Activated T-helper 17 cell treated with anti-CD3 and anti-CD28 coated beads, Interleukin-2, amount 50 U/mL, for 72 hours (primary cell): ENCODE measurements at regions not wholly inside any gene's neighbourhood (a gene's known extent, or its start where the extent isn't known, plus 50 kb on each side); places are given as distances from the start of the nearest gene placed in this dataset.

Experiments used
- ATAC-seq: fragments of 150-1000 bp; cut with Tn5 transposase; replicated peaks from 2 replicates; pipeline ENCODE4 v1.10.0; 2021; ENCODE audit warnings: mild to moderate bottlenecking, moderate library complexity
- H3K27ac Mint-ChIP-seq: one replicate; pipeline ENCODE4 v1.8.0; 2022; ENCODE audit warnings: mixed read lengths
- H3K27me3 Mint-ChIP-seq: one replicate; pipeline ENCODE4 v1.8.0; 2022; ENCODE audit warnings: mixed read lengths
- H3K36me3 Mint-ChIP-seq: one replicate; pipeline ENCODE4 v1.8.0; 2022; ENCODE audit warnings: low read depth, mild to moderate bottlenecking, mixed read lengths
- H3K4me1 Mint-ChIP-seq: one replicate; pipeline ENCODE4 v1.8.0; 2022; ENCODE audit warnings: mixed read lengths
- H3K4me3 Mint-ChIP-seq: one replicate; pipeline ENCODE4 v1.8.0; 2022; ENCODE audit warnings: mild to moderate bottlenecking, mixed read lengths
- H3K9me3 Mint-ChIP-seq: one replicate; pipeline ENCODE4 v1.8.0; 2022; ENCODE audit warnings: mixed read lengths

GRCh38 chr1:3954170-3955169 is 54.4 kb upstream of the C1orf174 start:
- Mint-ChIP-seq H3K27me3 (peaks cover 31% of the 10 kb centered on the region), H3K4me1 (no peaks in the 10 kb centered on the region), H3K36me3 (no peaks in the 10 kb centered on the region), H3K27ac (no peak overlapping the region), H3K9me3 (no peaks in the 10 kb centered on the region), H3K4me3 (no peak overlapping the region)
- ATAC-seq: no peak

- no peaks in the 10 kb centered on the region for H3K36me3 Mint-ChIP-seq
- no peak overlapping the region for H3K4me3 Mint-ChIP-seq
- H3K4me1 Mint-ChIP-seq: no peaks in the 10 kb centered on the region
- H3K27me3 Mint-ChIP-seq: peaks cover 27% of the 10 kb centered on the region
- ATAC-seq: no peak
- H3K27ac Mint-ChIP-seq: no peak overlapping the region
- no peaks in the 10 kb centered on the region for H3K9me3 Mint-ChIP-seq
Measured at GRCh38 chr1:3955196-3955772, 55.2 kb upstream of the C1orf174 start.

DNA sequence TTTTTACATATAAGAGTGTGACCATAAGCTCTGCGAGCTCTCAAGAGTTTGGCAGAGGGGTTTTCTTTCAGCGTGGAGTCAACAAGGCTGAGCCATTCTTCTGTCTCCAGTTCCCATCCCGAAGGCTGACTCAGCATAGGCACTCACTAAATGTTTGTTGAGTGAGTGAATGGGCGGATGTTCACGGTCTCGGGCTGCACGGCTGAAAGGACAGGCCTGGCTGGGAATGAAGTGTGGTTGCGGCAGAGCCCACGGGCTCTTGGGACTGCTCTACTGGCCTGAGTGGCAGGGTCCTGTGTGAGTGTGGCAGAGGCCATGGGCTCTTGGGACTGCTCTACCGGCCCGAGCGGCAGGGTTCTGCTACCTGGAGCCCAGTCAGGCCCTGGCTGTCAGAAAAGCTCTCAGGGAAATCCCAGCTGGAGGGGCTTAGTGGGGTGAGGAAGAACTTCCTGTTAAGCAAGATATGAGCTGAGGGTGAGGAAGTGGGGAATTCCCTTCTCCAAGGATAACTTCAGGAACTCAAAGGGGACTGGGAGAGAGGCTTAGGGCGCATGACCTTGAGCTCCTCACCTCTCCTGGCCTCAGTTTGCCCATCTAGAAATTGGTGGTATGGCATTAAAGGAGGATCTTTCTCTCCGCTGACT is 56.6 kb upstream of the C1orf174 start:
- Mint-ChIP-seq H3K4me3 (no peak overlapping the region), H3K27ac (no peak overlapping the region), H3K4me1 (no peaks in the 10 kb centered on the region), H3K36me3 (no peaks in the 10 kb centered on the region), H3K27me3 (peaks cover 24% of the 10 kb centered on the region), H3K9me3 (no peaks in the 10 kb centered on the region)
- ATAC-seq: no peak

GRCh38 chr1:3959361-3959760 is 59.3 kb upstream of the C1orf174 start:
- H3K9me3 Mint-ChIP-seq: no peaks in the 10 kb centered on the region
- H3K4me3 Mint-ChIP-seq: no peak overlapping the region
- no peak for ATAC-seq
- H3K27ac Mint-ChIP-seq: no peak overlapping the region
- H3K36me3 Mint-ChIP-seq: no peaks in the 10 kb centered on the region
- no peaks in the 10 kb centered on the region for H3K4me1 Mint-ChIP-seq
- peaks cover 18% of the 10 kb centered on the region for H3K27me3 Mint-ChIP-seq

- Mint-ChIP-seq H3K27ac (no peak overlapping the region), H3K4me3 (no peak overlapping the region), H3K27me3 (peaks cover 12% of the 10 kb centered on the region), H3K4me1 (no peaks in the 10 kb centered on the region), H3K9me3 (peaks cover 4% of the 10 kb centered on the region), H3K36me3 (no peaks in the 10 kb centered on the region)
- ATAC-seq: no peak
Measured at GRCh38 chr1:3963554-3963953, 63.5 kb upstream of the C1orf174 start.

DNA sequence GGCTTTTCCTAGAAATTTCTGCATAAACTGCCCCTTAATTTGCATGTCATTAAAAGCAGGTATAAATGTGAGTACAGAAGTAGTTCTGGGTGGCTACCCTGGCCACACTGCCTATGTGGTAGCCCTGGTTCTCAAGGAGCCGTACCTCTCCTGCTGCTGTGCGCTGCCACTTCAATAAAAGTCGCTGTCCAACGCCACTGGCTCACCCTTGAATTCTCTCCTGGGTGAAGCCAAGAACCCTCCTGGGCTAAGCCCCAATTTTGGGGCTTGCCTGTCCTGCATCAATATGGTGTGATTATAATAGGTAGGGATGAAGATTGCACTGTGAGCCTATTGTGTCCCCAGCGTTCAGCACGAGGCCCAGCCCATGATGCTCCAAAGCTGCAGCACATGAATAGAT is 65.6 kb upstream of the C1orf174 start:
- H3K36me3 Mint-ChIP-seq: no peaks in the 10 kb centered on the region
- H3K4me1 Mint-ChIP-seq: no peaks in the 10 kb centered on the region
- ATAC-seq: no peak
- no peak overlapping the region for H3K4me3 Mint-ChIP-seq
- H3K27me3 Mint-ChIP-seq: peaks cover 18% of the 10 kb centered on the region
- H3K9me3 Mint-ChIP-seq: peaks cover 4% of the 10 kb centered on the region
- H3K27ac Mint-ChIP-seq: no peak overlapping the region

GRCh38 chr1:3968851-3969250 is 68.8 kb upstream of the C1orf174 start:
- Mint-ChIP-seq H3K27me3 (peaks cover 23% of the 10 kb centered on the region), H3K27ac (no peak overlapping the region), H3K36me3 (no peaks in the 10 kb centered on the region), H3K4me3 (no peak overlapping the region), H3K9me3 (peaks cover 4% of the 10 kb centered on the region), H3K4me1 (no peaks in the 10 kb centered on the region)
- no peak for ATAC-seq

GRCh38 chr1:3971981-3972380 is 71.9 kb upstream of the C1orf174 start:
- no peaks in the 10 kb centered on the region for H3K4me1 Mint-ChIP-seq
- no peak overlapping the region for H3K4me3 Mint-ChIP-seq
- peaks cover 4% of the 10 kb centered on the region for H3K9me3 Mint-ChIP-seq
- peaks cover 26% of the 10 kb centered on the region for H3K27me3 Mint-ChIP-seq
- no peak overlapping the region for H3K27ac Mint-ChIP-seq
- no peak for ATAC-seq
- H3K36me3 Mint-ChIP-seq: no peaks in the 10 kb centered on the region

DNA sequence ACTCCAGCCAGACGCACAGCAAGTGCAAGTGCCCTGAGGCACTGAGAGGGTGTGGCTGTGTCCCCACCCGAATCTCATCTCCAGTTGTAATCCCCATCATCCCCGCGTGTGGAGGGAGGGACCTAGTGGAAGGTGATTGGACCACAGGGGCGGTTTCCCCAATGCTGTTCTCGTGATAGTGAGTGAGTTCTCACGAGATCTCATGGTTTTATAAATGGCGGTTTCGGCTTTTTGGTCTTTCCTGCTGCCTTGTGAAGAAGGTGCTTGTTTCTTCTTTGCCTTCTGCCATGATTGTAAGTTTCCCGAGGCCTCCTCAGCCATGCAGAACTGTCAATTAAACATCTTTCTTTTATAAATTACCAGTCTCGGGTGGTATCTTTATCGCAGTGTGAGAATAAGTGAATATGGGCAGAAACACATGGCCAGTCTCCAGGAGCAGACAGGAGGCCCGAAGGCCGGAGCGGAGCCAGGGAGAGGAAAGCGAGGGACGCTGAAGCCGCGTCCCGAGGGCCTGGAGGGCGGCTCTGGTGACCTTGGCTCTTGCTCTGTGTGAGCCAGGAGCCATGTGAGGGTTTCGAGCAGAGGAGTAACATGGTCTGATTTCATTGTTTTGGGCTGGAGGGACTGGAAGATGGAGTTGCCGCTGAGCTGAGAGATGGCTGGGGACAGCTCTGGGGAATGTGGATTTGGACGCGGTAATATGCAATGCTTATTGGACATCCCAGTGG is 76.0 kb upstream of the C1orf174 start:
- H3K36me3 Mint-ChIP-seq: no peaks in the 10 kb centered on the region
- no peaks in the 10 kb centered on the region for H3K4me1 Mint-ChIP-seq
- peaks cover 20% of the 10 kb centered on the region for H3K27me3 Mint-ChIP-seq
- H3K27ac Mint-ChIP-seq: no peak overlapping the region
- ATAC-seq: no peak
- no peak overlapping the region for H3K4me3 Mint-ChIP-seq
- no peaks in the 10 kb centered on the region for H3K9me3 Mint-ChIP-seq

- H3K9me3 Mint-ChIP-seq: no peaks in the 10 kb centered on the region
- no peak for ATAC-seq
- H3K27ac Mint-ChIP-seq: no peak overlapping the region
- no peaks in the 10 kb centered on the region for H3K4me1 Mint-ChIP-seq
- H3K27me3 Mint-ChIP-seq: peaks cover 20% of the 10 kb centered on the region
- no peaks in the 10 kb centered on the region for H3K36me3 Mint-ChIP-seq
- H3K4me3 Mint-ChIP-seq: no peak overlapping the region
Measured at GRCh38 chr1:3976821-3977220, 76.7 kb upstream of the C1orf174 start.

DNA sequence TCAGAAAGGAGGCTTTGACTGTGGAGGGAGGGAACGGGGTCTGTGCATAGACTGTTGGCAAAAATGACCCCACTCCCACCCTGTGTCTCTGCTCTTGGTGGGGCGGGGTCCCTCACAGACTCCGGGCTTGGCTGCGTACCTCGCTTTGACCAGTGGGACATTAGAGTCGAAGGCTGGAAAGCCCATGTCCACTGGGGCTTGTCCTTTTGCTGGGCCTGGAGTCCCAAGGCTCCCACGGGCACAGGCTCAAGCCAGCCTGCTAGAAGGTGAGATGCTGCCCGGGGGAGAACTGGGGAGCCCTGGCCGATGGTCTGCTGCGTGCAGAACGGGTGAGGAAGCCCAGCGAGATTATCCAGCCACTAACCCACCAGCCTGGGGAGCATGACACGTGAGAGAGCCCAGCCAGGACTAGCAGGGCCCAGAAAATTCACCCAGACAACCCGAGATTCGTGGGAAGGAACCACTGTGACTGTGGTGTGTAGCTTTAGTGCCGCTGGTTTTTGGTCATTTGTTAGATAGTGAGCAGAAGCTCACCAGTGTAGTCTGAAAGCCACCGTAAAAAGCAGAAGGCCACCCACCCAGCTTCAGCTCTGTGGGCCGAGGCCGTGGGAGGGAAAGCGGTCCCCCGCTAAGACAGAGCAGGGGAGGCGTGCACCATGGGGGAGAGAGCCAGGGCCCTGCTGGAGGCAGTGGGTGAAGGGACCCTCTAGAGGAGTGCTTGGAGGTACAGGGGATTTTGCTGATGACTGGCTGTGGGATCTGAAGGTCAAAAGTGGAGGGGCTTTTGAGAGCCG is 78.3 kb upstream of the C1orf174 start:
- no peak overlapping the region for H3K27ac Mint-ChIP-seq
- H3K4me3 Mint-ChIP-seq: no peak overlapping the region
- H3K27me3 Mint-ChIP-seq: peaks cover 25% of the 10 kb centered on the region
- H3K9me3 Mint-ChIP-seq: no peaks in the 10 kb centered on the region
- no peaks in the 10 kb centered on the region for H3K36me3 Mint-ChIP-seq
- no peaks in the 10 kb centered on the region for H3K4me1 Mint-ChIP-seq
- no peak for ATAC-seq

- no peak overlapping the region for H3K4me3 Mint-ChIP-seq
- no peak for ATAC-seq
- H3K36me3 Mint-ChIP-seq: no peaks in the 10 kb centered on the region
- H3K4me1 Mint-ChIP-seq: no peaks in the 10 kb centered on the region
- H3K27ac Mint-ChIP-seq: no peak overlapping the region
- peaks cover 25% of the 10 kb centered on the region for H3K27me3 Mint-ChIP-seq
- H3K9me3 Mint-ChIP-seq: no peaks in the 10 kb centered on the region
Measured at GRCh38 chr1:3978990-3979325, 78.9 kb upstream of the C1orf174 start.

GRCh38 chr1:3981261-3981660 is 81.2 kb upstream of the C1orf174 start:
- no peak overlapping the region for H3K27ac Mint-ChIP-seq
- ATAC-seq: no peak
- no peaks in the 10 kb centered on the region for H3K4me1 Mint-ChIP-seq
- no peak overlapping the region for H3K4me3 Mint-ChIP-seq
- no peaks in the 10 kb centered on the region for H3K36me3 Mint-ChIP-seq
- H3K9me3 Mint-ChIP-seq: no peaks in the 10 kb centered on the region
- H3K27me3 Mint-ChIP-seq: peaks cover 21% of the 10 kb centered on the region
